ENCODE measurements at regions not wholly inside any gene's neighbourhood (a gene's known extent, or its start where the extent isn't known, plus 50 kb on each side); places are given as distances from the start of the nearest gene placed in this dataset.

DNA sequence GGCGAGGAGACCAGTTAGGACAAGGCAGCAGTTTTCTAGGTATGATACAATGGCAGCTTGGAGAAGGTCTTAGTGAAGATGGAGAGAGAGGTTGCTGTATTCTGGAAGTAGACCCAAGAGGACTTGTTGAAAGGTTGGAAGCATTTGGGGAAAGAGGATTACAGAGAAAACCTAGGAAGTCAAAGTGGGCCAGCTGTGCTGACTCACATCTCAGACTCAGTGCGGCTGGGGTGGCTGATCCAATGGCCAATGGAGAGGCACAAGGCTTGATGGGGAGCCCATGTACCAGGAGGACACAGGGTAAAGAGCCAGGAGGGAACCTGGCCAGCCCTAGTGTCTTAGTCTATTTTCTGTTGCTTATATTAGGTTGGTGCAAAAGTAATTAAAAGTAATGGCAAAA is 194.5 kb upstream of the GALNT17 start:
- no peak for TF ChIP-seq CTCF (IDR thresholded peaks at IDR 0.05; ENCODE audit: insufficient read depth, low read length, missing control alignments)
- no peak overlapping the region for H3K4me3 ChIP-seq (ENCODE audit: low read depth, low read length)
- ChIA-PET CTCF (no interaction called here), POLR2A (no interaction called here)
- DNase-seq (ENCODE audit: low read depth, low spot score): no peak

DNA sequence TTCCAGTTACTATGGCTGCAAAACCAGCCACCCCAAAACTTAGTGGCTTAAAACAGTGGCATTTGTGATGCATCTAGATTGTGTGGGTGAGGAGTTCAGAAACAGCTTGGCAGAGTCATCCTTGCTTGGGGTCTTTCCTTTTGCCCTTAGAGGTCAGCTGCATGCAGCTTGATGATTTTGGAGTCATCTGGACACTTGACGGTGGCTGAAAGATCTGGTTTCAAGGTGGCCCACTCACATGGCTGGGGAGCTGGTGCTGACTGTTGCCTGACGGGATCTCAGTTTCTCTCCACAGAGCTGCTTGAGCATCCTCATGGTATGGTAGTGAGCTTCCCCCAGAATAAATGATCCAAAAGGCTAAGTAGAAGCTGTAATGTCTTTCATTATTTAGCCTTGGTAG is 191.3 kb upstream of the GALNT17 start:
- no peak overlapping the region for H3K4me3 ChIP-seq (ENCODE audit: low read depth, low read length)
- CTCF ChIA-PET: no interaction called here
- no peak for DNase-seq (ENCODE audit: low read depth, low spot score)
- POLR2A ChIA-PET: no interaction called here
- no peak for TF ChIP-seq CTCF (IDR thresholded peaks at IDR 0.05; ENCODE audit: insufficient read depth, low read length, missing control alignments)

DNA sequence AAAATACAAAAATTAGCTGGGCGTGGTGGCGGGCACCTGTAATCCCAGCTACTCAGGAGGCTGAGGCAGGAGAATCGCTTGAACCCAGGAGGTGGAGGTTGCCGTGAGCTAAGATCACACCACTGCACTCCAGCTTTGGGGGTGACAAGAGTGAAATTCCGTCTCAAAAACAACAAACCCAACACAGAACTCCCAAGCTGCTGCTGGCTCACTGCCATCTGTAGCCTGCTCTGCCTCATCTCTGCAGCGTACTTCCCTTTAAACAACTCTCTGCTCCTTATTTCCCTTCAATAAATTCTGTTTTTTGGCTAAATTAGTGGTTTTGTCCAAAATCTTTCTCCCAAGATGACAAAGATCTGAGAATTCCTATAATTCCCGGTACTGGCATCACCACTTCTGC is 189.2 kb upstream of the GALNT17 start:
- POLR2A ChIA-PET: no interaction called here
- H3K4me3 ChIP-seq (ENCODE audit: low read depth, low read length): no peak overlapping the region
- TF ChIP-seq CTCF (IDR thresholded peaks at IDR 0.05; ENCODE audit: insufficient read depth, low read length, missing control alignments): no peak
- DNase-seq (ENCODE audit: low read depth, low spot score): no peak
- CTCF ChIA-PET: no interaction called here

DNA sequence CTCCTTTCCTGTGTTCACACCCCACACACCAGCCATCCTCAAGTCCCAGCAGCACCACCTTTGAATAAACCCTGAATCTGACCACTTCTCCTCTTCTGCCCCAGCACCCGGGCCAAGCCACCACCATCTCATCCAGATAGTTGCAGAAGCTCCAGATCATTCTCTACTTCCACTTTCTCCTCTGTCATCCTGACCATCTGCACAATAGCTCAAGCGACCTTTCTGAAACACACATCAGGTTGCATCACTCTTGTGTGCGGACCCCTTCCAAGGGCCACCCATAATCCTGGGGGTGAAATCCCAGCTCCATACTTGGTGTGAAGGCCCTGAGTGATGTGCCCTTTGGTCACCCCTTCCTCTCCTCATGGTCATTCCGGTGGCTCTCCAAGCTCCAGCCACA is 187.4 kb upstream of the GALNT17 start:
- TF ChIP-seq CTCF (IDR thresholded peaks at IDR 0.05; ENCODE audit: insufficient read depth, low read length, missing control alignments): no peak
- DNase-seq (ENCODE audit: low read depth, low spot score): no peak
- CTCF ChIA-PET: no interaction called here
- no peak overlapping the region for H3K4me3 ChIP-seq (ENCODE audit: low read depth, low read length)
- POLR2A ChIA-PET: no interaction called here

DNA sequence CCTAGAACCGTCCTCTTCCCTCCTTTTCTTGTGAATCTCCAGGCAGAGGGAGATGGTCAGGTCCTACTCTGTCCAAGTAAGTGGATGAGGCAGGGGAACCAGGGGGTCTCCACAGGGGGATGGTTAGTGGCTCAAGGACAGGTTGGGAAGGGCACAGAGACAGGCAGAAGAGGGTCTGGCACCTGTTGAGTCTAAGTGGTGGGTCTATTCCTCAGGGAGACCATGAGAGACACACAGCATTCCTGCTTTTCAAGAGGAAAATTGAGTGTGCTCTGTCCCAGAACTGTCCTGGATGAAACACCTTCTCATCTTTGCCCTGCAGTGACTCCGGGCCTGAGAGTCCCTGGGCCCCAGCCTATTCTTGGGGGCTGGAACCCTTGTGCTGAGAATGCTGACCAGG is 184.8 kb upstream of the GALNT17 start:
- TF ChIP-seq CTCF (IDR thresholded peaks at IDR 0.05; ENCODE audit: insufficient read depth, low read length, missing control alignments): no peak
- POLR2A ChIA-PET: no interaction called here
- CTCF ChIA-PET: no interaction called here
- no peak overlapping the region for H3K4me3 ChIP-seq (ENCODE audit: low read depth, low read length)
- no peak for DNase-seq (ENCODE audit: low read depth, low spot score)

DNA sequence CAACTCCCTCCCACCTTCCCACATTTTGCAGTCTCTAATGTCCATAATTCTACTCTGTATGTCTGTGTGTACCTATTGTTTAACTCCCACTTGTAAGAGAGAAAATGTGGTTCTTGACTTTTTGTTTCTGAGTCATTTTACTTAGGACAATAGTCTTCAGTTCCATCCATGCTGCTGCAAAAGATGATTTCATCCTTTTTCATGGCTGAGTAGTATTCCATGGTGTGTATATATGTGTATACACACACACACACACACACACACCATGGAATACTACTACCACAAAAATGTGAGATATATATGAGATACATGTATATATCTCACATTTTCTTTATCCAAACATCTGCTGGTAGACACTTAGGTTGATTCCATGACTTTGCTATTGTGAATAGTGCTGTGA is 182.1 kb upstream of the GALNT17 start:
- ChIA-PET POLR2A (no interaction called here), CTCF (no interaction called here)
- no peak overlapping the region for H3K4me3 ChIP-seq (ENCODE audit: low read depth, low read length)
- no peak for DNase-seq (ENCODE audit: low read depth, low spot score)
- TF ChIP-seq CTCF (IDR thresholded peaks at IDR 0.05; ENCODE audit: insufficient read depth, low read length, missing control alignments): no peak
